Epithelial cell of proximal tubule (primary cell): ENCODE measurements at regions not wholly inside any gene's neighbourhood (a gene's known extent, or its start where the extent isn't known, plus 50 kb on each side); places are given as distances from the start of the nearest gene placed in this dataset.

Experiments
- DNase-seq: peaks from one replicate; pipeline ENCODE4 v3.0.0-alpha.2; 2011; ENCODE audit warnings: low read depth
- H3K4me3 ChIP-seq: 2 replicates; pipeline ENCODE4 v1.5.1; 2011; ENCODE audit warnings: low read depth, mild to moderate bottlenecking, low read length
- CTCF ChIP-seq: conservative IDR thresholded peaks from 2 replicates; pipeline ENCODE4 v1.5.1; 2012; ENCODE audit warnings: low read depth, mild to moderate bottlenecking, low read length

- no peak for TF ChIP-seq CTCF
- DNase-seq, result no peak
- H3K4me3 ChIP-seq, result no peak overlapping the region
These were observed 75.4 kb downstream of the TSN start for GRCh38 chr2:121830809-121831208.

GRCh38 chr2:121831841-121832240 lies 76.4 kb downstream of the TSN start:
- no peak for DNase-seq
- TF ChIP-seq CTCF, result no peak
- no peak overlapping the region for H3K4me3 ChIP-seq

- DNase-seq, result no peak
- TF ChIP-seq CTCF, result no peak
These were observed 77.2 kb downstream of the TSN start for GRCh38 chr2:121832412-121833357.

GRCh38 chr2:121833358-121833723 lies 77.9 kb downstream of the TSN start:
- DNase-seq, result no peak
- H3K4me3 ChIP-seq, result no peak overlapping the region
- TF ChIP-seq CTCF, result no peak

More at GRCh38 chr2:121832412-121833357, 77.2 kb downstream of the TSN start:
- H3K4me3 ChIP-seq, result no peak overlapping the region

- TF ChIP-seq CTCF, result no peak
- no peak overlapping the region for H3K4me3 ChIP-seq
- no peak for DNase-seq
These were observed 81.2 kb downstream of the TSN start for GRCh38 chr2:121836611-121837010.

GRCh38 chr2:121837591-121837990 lies 82.1 kb downstream of the TSN start:
- no peak overlapping the region for H3K4me3 ChIP-seq
- no peak for DNase-seq
- TF ChIP-seq CTCF, result no peak

- TF ChIP-seq CTCF, result no peak
- DNase-seq, result no peak
- no peak overlapping the region for H3K4me3 ChIP-seq
These were observed 83.1 kb downstream of the TSN start for GRCh38 chr2:121838551-121838950.
